ENCODE measurements at regions not wholly inside any gene's neighbourhood (a gene's known extent, or its start where the extent isn't known, plus 50 kb on each side); places are given as distances from the start of the nearest gene placed in this dataset.
"Not testable (repeated sequence)": the region's sequence is repeated elsewhere in the genome, so short reads cannot be mapped to it uniquely, and the experiment has no call there.

DNA sequence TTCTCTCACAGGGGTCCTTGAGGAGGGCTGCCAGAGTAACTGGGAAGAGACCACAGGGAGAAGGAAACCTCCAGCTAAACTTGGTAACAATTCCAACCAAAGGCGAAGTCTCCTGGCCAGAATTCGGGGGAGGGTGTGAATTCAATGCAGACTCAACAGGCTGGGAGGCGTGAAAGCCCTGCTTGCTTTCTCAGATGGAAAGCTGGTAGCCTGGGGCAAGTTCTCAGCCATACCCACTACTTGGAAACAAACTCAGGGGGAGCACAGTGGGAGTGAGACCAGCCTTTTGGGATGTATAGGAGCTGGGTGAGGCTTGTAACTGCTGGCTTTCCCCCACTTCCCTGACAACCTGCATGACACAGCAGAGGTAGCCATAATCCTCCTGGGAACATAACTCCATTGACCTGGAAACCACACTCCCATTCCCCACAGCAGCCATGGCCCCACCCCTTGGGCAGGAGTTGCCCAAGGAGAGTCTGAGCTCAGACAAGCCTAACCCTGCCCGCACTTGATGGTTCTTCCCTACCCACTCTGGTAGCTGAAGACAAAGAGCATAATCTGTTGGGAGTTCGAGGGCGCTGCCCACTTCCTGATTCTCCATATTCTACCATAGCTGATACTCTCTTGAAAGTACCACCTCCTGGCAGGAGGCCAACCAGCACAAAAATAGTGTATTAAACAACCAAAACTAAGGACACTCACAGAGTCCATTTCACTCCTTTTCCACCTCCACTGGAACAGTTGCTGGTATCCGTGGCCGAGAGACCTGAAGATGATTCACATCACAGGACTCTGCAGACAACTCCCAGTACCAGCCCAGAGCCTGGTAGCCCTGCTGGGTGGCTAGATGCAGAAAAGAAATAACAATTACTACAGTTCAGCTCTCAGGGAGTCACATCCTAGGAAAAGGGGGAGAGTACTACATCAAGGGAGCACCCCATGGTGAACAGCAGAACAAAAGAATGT, 123.8 kb downstream of the FAM170A start:
- TF ChIP-seq, protein P1, sequence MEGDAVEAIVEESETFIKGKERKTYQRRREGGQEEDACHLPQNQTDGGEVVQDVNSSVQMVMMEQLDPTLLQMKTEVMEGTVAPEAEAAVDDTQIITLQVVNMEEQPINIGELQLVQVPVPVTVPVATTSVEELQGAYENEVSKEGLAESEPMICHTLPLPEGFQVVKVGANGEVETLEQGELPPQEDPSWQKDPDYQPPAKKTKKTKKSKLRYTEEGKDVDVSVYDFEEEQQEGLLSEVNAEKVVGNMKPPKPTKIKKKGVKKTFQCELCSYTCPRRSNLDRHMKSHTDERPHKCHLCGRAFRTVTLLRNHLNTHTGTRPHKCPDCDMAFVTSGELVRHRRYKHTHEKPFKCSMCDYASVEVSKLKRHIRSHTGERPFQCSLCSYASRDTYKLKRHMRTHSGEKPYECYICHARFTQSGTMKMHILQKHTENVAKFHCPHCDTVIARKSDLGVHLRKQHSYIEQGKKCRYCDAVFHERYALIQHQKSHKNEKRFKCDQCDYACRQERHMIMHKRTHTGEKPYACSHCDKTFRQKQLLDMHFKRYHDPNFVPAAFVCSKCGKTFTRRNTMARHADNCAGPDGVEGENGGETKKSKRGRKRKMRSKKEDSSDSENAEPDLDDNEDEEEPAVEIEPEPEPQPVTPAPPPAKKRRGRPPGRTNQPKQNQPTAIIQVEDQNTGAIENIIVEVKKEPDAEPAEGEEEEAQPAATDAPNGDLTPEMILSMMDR (conservative IDR thresholded peaks at IDR 0.05; ENCODE audit: low read depth, low read length) = no peak
- no peak for DNase-seq (ENCODE audit: low read depth)
- no peak overlapping the region for H3K4me3 ChIP-seq (ENCODE audit: low read depth, low read length)

DNA sequence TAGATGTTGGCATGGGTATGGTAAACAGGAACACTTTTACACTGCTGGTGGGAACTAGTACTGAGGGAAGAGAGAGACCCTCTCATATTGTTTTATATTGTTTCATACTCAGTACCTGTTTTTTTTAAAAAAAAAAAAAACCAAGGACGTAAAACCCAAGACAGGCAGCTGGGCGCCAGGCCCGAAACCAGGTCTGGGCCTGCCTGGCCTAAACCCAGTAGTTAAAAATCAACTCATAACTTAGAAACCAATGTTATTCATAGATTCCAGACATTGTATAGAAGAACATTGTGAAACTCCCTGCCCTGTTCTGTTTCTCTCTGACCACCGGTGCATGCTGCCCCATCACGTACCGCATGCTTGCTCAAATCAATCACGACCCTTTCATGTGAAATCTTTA, 125.5 kb downstream of the FAM170A start:
- not testable (repeated sequence) for H3K4me3 ChIP-seq (ENCODE audit: low read depth, low read length); DNase-seq (ENCODE audit: low read depth)

DNA sequence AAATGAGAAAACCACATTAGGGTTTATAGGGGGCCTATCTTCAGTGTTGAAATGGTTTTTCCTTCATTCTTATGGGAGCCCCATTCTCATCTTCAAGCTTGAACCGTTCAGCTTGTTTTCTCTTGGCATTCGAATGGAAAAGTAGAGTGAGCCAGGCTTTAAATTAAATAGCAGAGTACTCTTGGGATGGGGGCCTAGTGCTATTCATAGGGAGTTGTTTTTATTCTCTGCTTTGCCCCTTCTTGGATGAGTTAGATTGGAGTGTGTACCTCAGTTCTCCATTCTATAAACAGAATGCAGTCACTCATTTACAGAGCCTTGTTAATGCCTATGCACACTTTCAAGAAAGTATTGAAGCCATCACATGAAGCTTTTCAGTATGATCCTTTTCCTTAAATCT, 127.9 kb downstream of the FAM170A start:
- DNase-seq (ENCODE audit: low read depth) = no peak
- TF ChIP-seq, protein P1 (conservative IDR thresholded peaks at IDR 0.05; ENCODE audit: low read depth, low read length) = no peak
- H3K4me3 ChIP-seq (ENCODE audit: low read depth, low read length) = no peak overlapping the region

DNA sequence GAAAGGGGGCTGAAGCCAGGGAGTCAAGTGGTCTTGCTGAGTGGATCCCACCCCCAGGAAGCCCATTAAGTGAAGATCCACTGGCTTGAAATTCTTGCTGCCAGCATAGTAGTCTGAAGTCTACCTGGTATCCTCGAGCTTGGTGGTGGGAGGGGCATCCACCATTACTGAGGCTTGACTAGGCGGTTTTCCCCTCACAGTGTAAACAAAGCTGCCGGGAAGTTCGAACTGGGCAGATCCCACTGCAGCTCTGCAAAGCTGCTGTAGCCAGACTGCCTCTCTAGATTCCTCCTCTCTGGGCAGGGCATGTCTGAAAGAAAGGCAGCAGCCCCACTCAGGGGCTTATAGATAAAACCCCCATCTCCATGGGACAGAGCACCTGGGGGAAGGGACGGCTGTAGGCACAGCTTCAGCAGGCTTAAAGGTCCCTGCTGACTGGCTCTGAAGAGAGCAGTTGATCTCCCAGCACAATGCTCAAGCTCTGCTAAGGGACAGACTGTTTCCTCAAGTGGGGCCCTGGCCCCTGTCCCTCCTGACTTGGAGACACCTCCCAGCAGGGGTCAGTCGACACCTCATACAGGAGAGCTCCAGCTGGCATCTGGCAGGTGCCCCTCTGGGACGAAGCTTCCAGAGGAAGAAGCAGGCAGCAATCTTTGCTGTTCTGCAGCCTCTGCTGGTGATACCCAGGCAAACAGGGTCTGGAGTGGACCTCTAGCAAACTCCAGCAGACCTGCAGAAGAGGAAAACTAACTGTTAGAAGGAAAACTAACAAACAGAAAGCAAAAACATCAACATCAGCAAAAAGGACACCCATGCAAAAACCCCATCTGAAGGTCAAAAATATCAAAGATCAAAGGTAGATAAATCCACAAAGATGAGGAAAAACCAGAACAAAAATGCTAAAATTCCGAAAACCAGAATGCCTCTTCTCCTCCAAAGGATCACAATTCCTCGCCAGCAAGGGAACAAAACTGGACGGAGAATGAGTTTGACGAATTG, 140.6 kb downstream of the FAM170A start:
- not testable (repeated sequence) for H3K4me3 ChIP-seq (ENCODE audit: low read depth, low read length); DNase-seq (ENCODE audit: low read depth)

DNA sequence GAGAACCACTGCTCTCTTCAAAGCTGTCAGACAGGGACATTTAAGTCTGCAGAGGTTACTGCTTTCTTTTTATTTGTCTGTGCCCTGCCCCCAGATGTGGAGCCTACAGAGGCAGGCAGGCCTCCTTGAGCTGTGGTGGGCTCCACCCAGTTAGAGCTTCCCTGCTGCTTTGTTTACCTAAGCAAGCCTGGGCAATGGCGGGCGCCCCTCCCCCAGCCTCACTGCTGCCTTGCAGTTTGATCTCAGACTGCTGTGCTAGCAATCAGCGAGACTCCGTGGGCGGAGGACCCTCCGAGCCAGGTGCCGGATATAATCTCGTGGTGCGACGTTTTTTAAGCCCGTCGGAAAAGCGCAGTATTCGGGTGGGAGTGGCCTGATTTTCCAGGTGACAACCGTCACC, 150.8 kb downstream of the FAM170A start:
- DNase-seq (ENCODE audit: low read depth); H3K4me3 ChIP-seq (ENCODE audit: low read depth, low read length): not testable (repeated sequence)

DNA sequence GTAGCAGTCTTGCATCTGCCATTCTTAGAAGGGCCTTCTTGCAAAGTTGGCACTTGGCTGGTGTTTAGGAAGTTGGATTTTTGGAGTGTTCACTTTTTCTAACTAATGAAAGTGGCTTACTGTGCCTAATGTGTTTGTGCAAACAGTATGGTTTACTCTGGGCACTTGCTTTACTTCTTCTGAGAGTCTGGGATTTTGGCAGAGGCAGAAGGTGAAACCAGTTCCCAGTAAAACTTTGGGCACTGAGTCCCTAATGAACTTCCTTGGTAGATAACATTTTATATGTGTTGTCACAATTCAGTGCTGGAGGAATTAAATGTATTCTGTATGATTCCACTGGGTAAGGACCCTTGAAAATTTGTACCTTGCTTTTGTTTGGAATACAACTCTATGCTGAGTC, 155.7 kb downstream of the FAM170A start:
- DNase-seq (ENCODE audit: low read depth) = no peak
- TF ChIP-seq, protein P1 (conservative IDR thresholded peaks at IDR 0.05; ENCODE audit: low read depth, low read length) = no peak

DNA sequence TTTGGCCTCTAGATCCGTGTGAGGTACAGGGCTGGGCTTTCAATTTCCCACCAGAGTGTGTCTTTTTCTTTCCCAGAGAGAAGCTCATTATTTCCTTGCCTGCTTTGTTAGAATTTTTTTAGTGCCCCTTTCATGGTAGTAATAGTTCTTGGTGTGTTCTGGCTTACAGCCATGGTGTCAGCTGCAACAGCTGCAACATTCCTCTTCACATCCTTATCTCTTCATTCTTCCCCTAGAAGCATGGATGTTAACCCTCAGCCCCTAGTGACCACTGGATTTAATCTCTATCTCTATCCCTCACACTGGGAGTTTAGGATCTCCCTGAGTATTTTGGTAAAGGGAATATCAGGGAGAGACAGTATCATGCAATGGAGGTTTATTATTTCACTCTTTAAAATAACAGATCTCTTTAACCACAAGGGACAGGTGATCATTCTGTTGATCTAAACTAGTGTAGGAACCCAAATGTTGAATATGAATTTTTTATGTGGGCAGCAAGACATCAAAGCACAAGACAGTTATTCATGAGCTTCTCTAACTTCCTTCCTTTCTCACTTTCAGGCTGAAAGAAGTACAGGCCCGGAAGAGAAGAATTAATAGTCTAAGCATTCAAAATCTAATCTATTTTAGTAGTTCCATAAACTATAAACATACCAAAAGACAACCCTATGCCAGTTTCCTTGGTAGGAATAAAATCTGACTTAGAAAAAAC, 160.2 kb downstream of the FAM170A start:
- DNase-seq (ENCODE audit: low read depth) = no peak
- no peak overlapping the region for H3K4me3 ChIP-seq (ENCODE audit: low read depth, low read length)
- TF ChIP-seq, protein P1 (conservative IDR thresholded peaks at IDR 0.05; ENCODE audit: low read depth, low read length) = no peak

More for the DNA sequence above, 155.7 kb downstream of the FAM170A start:
- no peak overlapping the region for H3K4me3 ChIP-seq (ENCODE audit: low read depth, low read length)
